Muscle of back (tissue), 3 donors: ENCODE measurements at regions not wholly inside any gene's neighbourhood (a gene's known extent, or its start where the extent isn't known, plus 50 kb on each side); places are given as distances from the start of the nearest gene placed in this dataset.
"Not testable (repeated sequence)": the region's sequence is repeated elsewhere in the genome, so short reads cannot be mapped to it uniquely, and the experiment has no call there.

Experiments used
- DNase-seq, 3 donors: peaks; one replicate each; pipeline versions ENCODE4 v3.0.0 to v3.0.0-alpha.2; 2013

GRCh38 chr6:81562169-81562568, 190.3 kb downstream of the TENT5A start:
- DNase-seq: peak in 2 of 3 donors; percentile 46 to 61

GRCh38 chr6:81561731-81562130, 190.8 kb downstream of the TENT5A start:
- no peak for DNase-seq

- DNase-seq: no peak
Measured at GRCh38 chr6:81561071-81561564, 191.4 kb downstream of the TENT5A start.

- DNase-seq: no peak
Measured at GRCh38 chr6:81557811-81558210, 194.7 kb downstream of the TENT5A start.

GRCh38 chr6:81556551-81556950, 195.9 kb downstream of the TENT5A start:
- DNase-seq: peak in 1 of 3 donors; percentile 46

GRCh38 chr6:81553216-81553615, 199.3 kb downstream of the TENT5A start:
- peak in 1 of 3 donors; percentile 19 for DNase-seq

GRCh38 chr6:81552644-81553043, 199.8 kb downstream of the TENT5A start:
- no peak for DNase-seq

- DNase-seq: no peak
Measured at GRCh38 chr6:81547149-81547548, 205.3 kb downstream of the TENT5A start.

- no peak for DNase-seq
Measured at GRCh38 chr6:81534934-81535465, 217.5 kb downstream of the TENT5A start.

- DNase-seq: no peak
Measured at GRCh38 chr6:81531869-81532561, 220.5 kb downstream of the TENT5A start.

GRCh38 chr6:81517455-81517854, 235.0 kb downstream of the TENT5A start:
- no peak for DNase-seq

GRCh38 chr6:81515562-81516453, 236.7 kb downstream of the TENT5A start:
- peak in 2 of 3 donors; percentile 17 to 41 for DNase-seq

GRCh38 chr6:81514195-81514594, 238.3 kb downstream of the TENT5A start:
- DNase-seq: not testable (repeated sequence)

- DNase-seq: peak in 1 of 3 donors; percentile 11
Measured at GRCh38 chr6:81511423-81511822, 241.1 kb downstream of the TENT5A start.

- DNase-seq: no peak
Measured at GRCh38 chr6:81495999-81496398, 256.5 kb downstream of the TENT5A start.

- peak in 2 of 3 donors; percentile 9 to 28 for DNase-seq
Measured at GRCh38 chr6:81491454-81492101, 260.9 kb downstream of the TENT5A start.

GRCh38 chr6:81487489-81487888, 265.0 kb downstream of the TENT5A start:
- peak in 1 of 3 donors; percentile 19 for DNase-seq

GRCh38 chr6:81486234-81486633, 266.2 kb downstream of the TENT5A start:
- DNase-seq: no peak

GRCh38 chr6:81485395-81485794, 267.1 kb downstream of the TENT5A start:
- DNase-seq: no peak

GRCh38 chr6:81484251-81484650, 268.2 kb downstream of the TENT5A start:
- DNase-seq: no peak

GRCh38 chr6:81480139-81480538, 272.3 kb downstream of the TENT5A start:
- DNase-seq: no peak

- DNase-seq: no peak
Measured at GRCh38 chr6:81476881-81477280, 275.6 kb downstream of the TENT5A start.
